ENCODE measurements at regions not wholly inside any gene's neighbourhood (a gene's known extent, or its start where the extent isn't known, plus 50 kb on each side); places are given as distances from the start of the nearest gene placed in this dataset.
"Not testable (repeated sequence)": the region's sequence is repeated elsewhere in the genome, so short reads cannot be mapped to it uniquely, and the experiment has no call there.

DNA sequence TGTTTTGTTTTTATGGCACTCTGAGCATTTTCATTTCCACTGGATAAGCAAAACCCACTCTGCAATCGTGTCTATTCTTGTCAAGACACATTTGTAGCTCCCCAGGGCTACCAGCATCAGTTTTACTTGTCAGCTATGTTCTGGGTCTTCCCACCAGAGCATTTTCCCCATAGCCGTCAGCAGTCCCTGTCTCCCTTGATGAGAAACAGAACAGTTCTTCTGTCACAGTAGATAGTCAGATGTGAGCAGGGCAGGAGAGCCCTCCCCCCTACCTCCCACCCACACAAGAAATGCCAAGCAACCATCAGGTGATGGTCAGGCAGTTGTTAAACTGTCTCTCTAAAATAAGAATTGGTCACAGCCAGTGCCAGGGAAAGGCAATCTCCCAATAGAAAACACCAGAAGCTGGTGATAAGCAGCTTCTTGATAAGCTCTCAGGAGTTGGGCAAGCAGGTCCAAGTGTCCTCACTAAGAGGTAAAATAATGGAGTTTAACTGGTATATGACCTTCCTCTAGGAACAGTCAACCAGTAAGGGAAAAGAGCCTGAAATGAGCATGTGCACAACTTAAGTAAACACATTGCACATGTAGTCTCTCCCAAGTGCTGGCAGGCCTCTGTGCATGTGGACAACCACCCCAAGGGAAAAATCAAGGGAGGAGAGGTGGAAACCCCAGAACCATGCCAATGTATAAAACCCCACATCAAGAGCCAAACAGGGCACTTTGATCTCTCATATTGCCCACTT is 208.2 kb downstream of the S1PR1 start:
- DNase-seq (ENCODE audit: low spot score), result peak; percentile 5
- 47% methylated on average over 2 of the region's 2 CpGs for WGBS (ENCODE audit: low lambda C conversion rate, missing lambda C conversion rate)
- no peaks in the 10 kb centered on the region for H3K4me1 ChIP-seq (ENCODE audit: insufficient read depth)
- H3K9me2 ChIP-seq (replicated peaks; ENCODE audit: insufficient read depth), result no peaks in the 10 kb centered on the region
- H3K9me3 ChIP-seq (ENCODE audit: low read depth), result no peaks in the 10 kb centered on the region
- H4K20me1 ChIP-seq (ENCODE audit: insufficient read depth, poor library complexity, severe bottlenecking), result no peaks in the 10 kb centered on the region
- H2AFZ ChIP-seq, result no peak overlapping the region
- H3K36me3 ChIP-seq (replicated peaks; ENCODE audit: insufficient read depth, low read depth), result no peaks in the 10 kb centered on the region
- no peaks in the 10 kb centered on the region for H3K79me2 ChIP-seq
- H3K27ac ChIP-seq, result no peak overlapping the region
- TF ChIP-seq, protein P1, sequence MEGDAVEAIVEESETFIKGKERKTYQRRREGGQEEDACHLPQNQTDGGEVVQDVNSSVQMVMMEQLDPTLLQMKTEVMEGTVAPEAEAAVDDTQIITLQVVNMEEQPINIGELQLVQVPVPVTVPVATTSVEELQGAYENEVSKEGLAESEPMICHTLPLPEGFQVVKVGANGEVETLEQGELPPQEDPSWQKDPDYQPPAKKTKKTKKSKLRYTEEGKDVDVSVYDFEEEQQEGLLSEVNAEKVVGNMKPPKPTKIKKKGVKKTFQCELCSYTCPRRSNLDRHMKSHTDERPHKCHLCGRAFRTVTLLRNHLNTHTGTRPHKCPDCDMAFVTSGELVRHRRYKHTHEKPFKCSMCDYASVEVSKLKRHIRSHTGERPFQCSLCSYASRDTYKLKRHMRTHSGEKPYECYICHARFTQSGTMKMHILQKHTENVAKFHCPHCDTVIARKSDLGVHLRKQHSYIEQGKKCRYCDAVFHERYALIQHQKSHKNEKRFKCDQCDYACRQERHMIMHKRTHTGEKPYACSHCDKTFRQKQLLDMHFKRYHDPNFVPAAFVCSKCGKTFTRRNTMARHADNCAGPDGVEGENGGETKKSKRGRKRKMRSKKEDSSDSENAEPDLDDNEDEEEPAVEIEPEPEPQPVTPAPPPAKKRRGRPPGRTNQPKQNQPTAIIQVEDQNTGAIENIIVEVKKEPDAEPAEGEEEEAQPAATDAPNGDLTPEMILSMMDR (IDR thresholded peaks at IDR 0.05; ENCODE audit: poor library complexity), result no peak
- TF ChIP-seq EZH2 (IDR thresholded peaks at IDR 0.05; ENCODE audit: borderline replicate concordance) (no peak), EZH2phosphoT487 (IDR thresholded peaks at IDR 0.05; ENCODE audit: low read depth, severe bottlenecking, unreplicated experiment) (no peak)
- H3K4me2 ChIP-seq, result no peak overlapping the region
- H3K4me3 ChIP-seq, result no peak overlapping the region
- H3K27me3 ChIP-seq, result peaks cover 3% of the 10 kb centered on the region

DNA sequence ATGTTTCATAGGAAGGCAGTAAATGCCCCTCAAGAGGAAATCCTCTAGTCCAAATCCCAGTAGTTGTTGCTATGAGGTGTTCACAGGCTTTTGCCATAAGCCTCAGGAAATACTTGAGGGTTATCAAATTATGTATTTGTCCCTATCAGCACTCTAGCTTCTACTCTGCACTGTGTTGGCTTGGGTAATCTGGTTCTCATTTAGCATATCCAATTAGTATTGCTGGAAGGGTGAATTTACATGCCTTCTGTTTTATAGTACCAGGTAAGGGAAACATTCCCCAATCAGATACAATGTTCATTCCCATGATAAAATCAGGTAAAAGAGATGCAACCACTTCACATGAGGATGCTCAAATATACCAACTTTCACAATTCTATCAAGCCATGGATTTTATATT is 211.2 kb downstream of the S1PR1 start:
- no peak overlapping the region for H3K4me2 ChIP-seq
- no peak overlapping the region for H2AFZ ChIP-seq
- TF ChIP-seq, protein P1 (IDR thresholded peaks at IDR 0.05; ENCODE audit: poor library complexity), result no peak
- no peak for TF ChIP-seq EZH2phosphoT487 (IDR thresholded peaks at IDR 0.05; ENCODE audit: low read depth, severe bottlenecking, unreplicated experiment)
- no peak for TF ChIP-seq EZH2 (IDR thresholded peaks at IDR 0.05; ENCODE audit: borderline replicate concordance)
- no peaks in the 10 kb centered on the region for H3K4me1 ChIP-seq (ENCODE audit: insufficient read depth)
- no peak overlapping the region for H3K27ac ChIP-seq
- H3K9me2 ChIP-seq (replicated peaks; ENCODE audit: insufficient read depth), result no peaks in the 10 kb centered on the region
- no peaks in the 10 kb centered on the region for H3K36me3 ChIP-seq (replicated peaks; ENCODE audit: insufficient read depth, low read depth)
- no peaks in the 10 kb centered on the region for H3K27me3 ChIP-seq
- H3K4me3 ChIP-seq, result no peak overlapping the region
- no peak for DNase-seq (ENCODE audit: low spot score)
- no peaks in the 10 kb centered on the region for H4K20me1 ChIP-seq (ENCODE audit: insufficient read depth, poor library complexity, severe bottlenecking)
- no peaks in the 10 kb centered on the region for H3K9me3 ChIP-seq (ENCODE audit: low read depth)
- H3K79me2 ChIP-seq, result no peaks in the 10 kb centered on the region

DNA sequence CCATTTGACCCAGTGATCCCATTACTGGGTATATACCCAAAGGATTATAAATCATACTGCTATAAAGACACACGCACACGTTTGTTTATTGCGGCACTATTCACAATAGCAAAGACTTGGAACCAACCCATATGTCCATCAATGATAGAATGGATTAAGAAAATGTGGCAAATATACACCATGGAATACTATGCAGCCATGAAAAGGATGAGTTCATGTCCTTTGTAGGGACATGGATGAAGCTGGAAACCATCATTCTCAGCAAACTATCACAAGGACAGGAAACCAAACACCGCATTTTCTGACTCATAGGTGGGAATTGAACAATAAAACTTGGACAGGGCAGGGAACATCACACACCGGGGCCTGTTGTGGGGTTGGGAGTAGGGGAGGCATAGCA is 213.9 kb downstream of the S1PR1 start:
- H3K9me2 ChIP-seq (replicated peaks; ENCODE audit: insufficient read depth); H3K27ac ChIP-seq; H3K9me3 ChIP-seq (ENCODE audit: low read depth); H2AFZ ChIP-seq; H3K4me1 ChIP-seq (ENCODE audit: insufficient read depth); DNase-seq (ENCODE audit: low spot score); H3K27me3 ChIP-seq; H4K20me1 ChIP-seq (ENCODE audit: insufficient read depth, poor library complexity, severe bottlenecking); H3K4me3 ChIP-seq; H3K4me2 ChIP-seq; H3K36me3 ChIP-seq (replicated peaks; ENCODE audit: insufficient read depth, low read depth); H3K79me2 ChIP-seq: not testable (repeated sequence)
- WGBS (ENCODE audit: low lambda C conversion rate, missing lambda C conversion rate), result 91% methylated on average over 5 of the region's 5 CpGs

- no peak overlapping the region for H3K4me2 ChIP-seq
- no peak overlapping the region for H3K4me3 ChIP-seq
- TF ChIP-seq EZH2 (IDR thresholded peaks at IDR 0.05; ENCODE audit: borderline replicate concordance) (no peak), EZH2phosphoT487 (IDR thresholded peaks at IDR 0.05; ENCODE audit: low read depth, severe bottlenecking, unreplicated experiment) (no peak)
- TF ChIP-seq, protein P1 (IDR thresholded peaks at IDR 0.05; ENCODE audit: poor library complexity), result no peak
- no peaks in the 10 kb centered on the region for H3K9me2 ChIP-seq (replicated peaks; ENCODE audit: insufficient read depth)
- H3K27ac ChIP-seq, result no peak overlapping the region
- no peaks in the 10 kb centered on the region for H3K9me3 ChIP-seq (ENCODE audit: low read depth)
- no peaks in the 10 kb centered on the region for H3K36me3 ChIP-seq (replicated peaks; ENCODE audit: insufficient read depth, low read depth)
- H4K20me1 ChIP-seq (ENCODE audit: insufficient read depth, poor library complexity, severe bottlenecking), result no peaks in the 10 kb centered on the region
- WGBS (ENCODE audit: low lambda C conversion rate, missing lambda C conversion rate), result 80% methylated on average over 6 of the region's 6 CpGs
- H3K79me2 ChIP-seq, result no peaks in the 10 kb centered on the region
- H3K27me3 ChIP-seq, result no peaks in the 10 kb centered on the region
- H2AFZ ChIP-seq, result no peak overlapping the region
- H3K4me1 ChIP-seq (ENCODE audit: insufficient read depth), result no peaks in the 10 kb centered on the region
- no peak for DNase-seq (ENCODE audit: low spot score)
Observed at GRCh38 chr1:101451888-101452287, 215.1 kb downstream of the S1PR1 start.
